Astrocyte (in vitro differentiated cells and primary cell): ENCODE measurements at regions not wholly inside any gene's neighbourhood (a gene's known extent, or its start where the extent isn't known, plus 50 kb on each side); places are given as distances from the start of the nearest gene placed in this dataset.
"Not testable (repeated sequence)": the region's sequence is repeated elsewhere in the genome, so short reads cannot be mapped to it uniquely, and the experiment has no call there.

Experiments used
- DNase-seq: peaks from one replicate; pipeline ENCODE4 v3.0.0-alpha.2; 2010; ENCODE audit warnings: low read depth
- FAIRE-seq: peaks from 2 replicates; lab custom pipeline; 2011; peaks lifted over from hg19 to GRCh38; lab: Jason Lieb, UNC
- H2AFZ ChIP-seq: 2 replicates; pipeline ENCODE4 v1.6.0; 2012; ENCODE audit warnings: low read depth, low read length, inconsistent platforms
- H3K27ac ChIP-seq: 2 replicates; pipeline ENCODE4 v1.5.1; 2011; ENCODE audit warnings: low read depth, low read length, inconsistent platforms
- H3K27me3 ChIP-seq: 2 replicates; pipeline ENCODE4 v1.6.0; 2011; ENCODE audit warnings: low read length, inconsistent platforms; ENCODE audit not compliant: insufficient read depth
- H3K36me3 ChIP-seq: 2 replicates; pipeline ENCODE4 v1.5.1; 2011; ENCODE audit warnings: low read length, inconsistent platforms; ENCODE audit not compliant: insufficient read depth
- H3K4me1 ChIP-seq: 2 replicates; pipeline ENCODE4 v1.5.1; 2011; ENCODE audit warnings: low read length, inconsistent platforms; ENCODE audit not compliant: insufficient read depth
- H3K4me2 ChIP-seq: 2 replicates; pipeline ENCODE4 v1.6.0; 2012; ENCODE audit warnings: low read length, inconsistent platforms
- H3K4me3 ChIP-seq: 2 replicates; pipeline ENCODE4 v1.5.1; 2011; ENCODE audit warnings: low read depth, mild to moderate bottlenecking, low read length, inconsistent platforms; ENCODE audit not compliant: insufficient read depth
- H3K79me2 ChIP-seq: 2 replicates; pipeline ENCODE4 v1.6.0; 2012; ENCODE audit warnings: mild to moderate bottlenecking, low read length, inconsistent platforms; ENCODE audit not compliant: insufficient read depth
- H3K9ac ChIP-seq: 2 replicates; pipeline ENCODE4 v1.6.0; 2012; ENCODE audit warnings: mild to moderate bottlenecking, low read length, inconsistent platforms
- H3K9me3 ChIP-seq: 2 replicates; pipeline ENCODE4 v1.5.1; 2012; ENCODE audit warnings: low read depth, mild to moderate bottlenecking, low read length, inconsistent platforms; ENCODE audit not compliant: insufficient read depth
- H4K20me1 ChIP-seq: 2 replicates; pipeline ENCODE4 v1.6.0; 2012; ENCODE audit warnings: low read length, inconsistent platforms; ENCODE audit not compliant: insufficient read depth
- H3K27ac Mint-ChIP-seq: one replicate; pipeline ENCODE4 v1.8.0; 2021; ENCODE audit warnings: mild to moderate bottlenecking, mixed read lengths; ENCODE audit not compliant: unreplicated experiment
- H3K27me3 Mint-ChIP-seq: one replicate; pipeline ENCODE4 v1.8.0; 2021; ENCODE audit warnings: low read depth, mixed read lengths; ENCODE audit not compliant: unreplicated experiment
- H3K36me3 Mint-ChIP-seq: one replicate; pipeline ENCODE4 v1.8.0; 2021; ENCODE audit warnings: low read depth, mixed read lengths; ENCODE audit not compliant: unreplicated experiment
- H3K4me1 Mint-ChIP-seq: one replicate; pipeline ENCODE4 v1.8.0; 2021; ENCODE audit warnings: low read depth, mixed read lengths; ENCODE audit not compliant: unreplicated experiment
- H3K4me3 Mint-ChIP-seq: one replicate; pipeline ENCODE4 v1.8.0; 2021; ENCODE audit warnings: mild to moderate bottlenecking, moderate library complexity, mixed read lengths; ENCODE audit not compliant: unreplicated experiment
- H3K9me3 Mint-ChIP-seq: one replicate; pipeline ENCODE4 v1.8.0; 2021; ENCODE audit warnings: mild to moderate bottlenecking, mixed read lengths; ENCODE audit not compliant: unreplicated experiment
- EZH2 ChIP-seq: IDR thresholded peaks from 2 replicates; pipeline ENCODE4 v1.6.1; 2012; ENCODE audit warnings: mild to moderate bottlenecking, low read length, inconsistent platforms; ENCODE audit not compliant: insufficient read depth
- TF ChIP-seq, protein P1 (sequence below): IDR thresholded peaks from 2 replicates; pipeline ENCODE4 v1.5.1; 2011; ENCODE audit warnings: low read depth, mild to moderate bottlenecking, inconsistent platforms, low read length, moderate library complexity; ENCODE audit not compliant: insufficient read depth

DNA sequence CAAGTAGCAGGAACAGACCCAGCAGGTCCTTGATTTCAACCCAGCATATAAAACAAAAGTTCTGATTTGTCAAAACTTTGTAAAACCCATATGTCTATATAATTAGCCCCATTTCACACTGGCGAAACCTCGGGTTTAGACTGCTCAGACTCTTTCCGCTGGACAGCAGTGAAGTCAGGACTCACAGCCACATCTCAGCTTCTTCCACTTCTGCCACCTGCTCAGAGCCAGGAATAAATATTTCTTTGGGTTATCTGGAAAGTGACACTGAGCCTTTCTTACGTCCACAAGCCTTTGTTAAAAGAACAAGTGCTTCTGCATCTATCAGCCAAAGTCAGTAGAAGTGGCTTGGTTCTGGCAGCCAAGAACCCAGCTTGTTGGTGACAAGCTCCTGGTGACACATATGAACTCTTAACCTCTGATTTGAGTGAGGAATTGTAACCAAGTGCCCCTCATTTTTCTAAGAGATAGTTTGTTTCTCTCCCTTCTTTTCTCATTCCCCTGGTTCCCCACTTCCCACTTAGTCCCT, 118.1 kb upstream of the CHD2 start:
- Histone ChIP-seq H3K9ac (no peak overlapping the region), H3K79me2 (no peaks in the 10 kb centered on the region), H3K4me3 (no peak overlapping the region), H3K27me3 (no peaks in the 10 kb centered on the region), H3K4me1 (no peaks in the 10 kb centered on the region), H2AFZ (no peak overlapping the region), H3K9me3 (no peaks in the 10 kb centered on the region), H4K20me1 (no peaks in the 10 kb centered on the region), H3K27ac (no peak overlapping the region), H3K4me2 (no peak overlapping the region), H3K36me3 (no peaks in the 10 kb centered on the region)
- no peaks in the 10 kb centered on the region for H3K27me3 Mint-ChIP-seq
- TF ChIP-seq EZH2 = no peak
- TF ChIP-seq, protein P1, sequence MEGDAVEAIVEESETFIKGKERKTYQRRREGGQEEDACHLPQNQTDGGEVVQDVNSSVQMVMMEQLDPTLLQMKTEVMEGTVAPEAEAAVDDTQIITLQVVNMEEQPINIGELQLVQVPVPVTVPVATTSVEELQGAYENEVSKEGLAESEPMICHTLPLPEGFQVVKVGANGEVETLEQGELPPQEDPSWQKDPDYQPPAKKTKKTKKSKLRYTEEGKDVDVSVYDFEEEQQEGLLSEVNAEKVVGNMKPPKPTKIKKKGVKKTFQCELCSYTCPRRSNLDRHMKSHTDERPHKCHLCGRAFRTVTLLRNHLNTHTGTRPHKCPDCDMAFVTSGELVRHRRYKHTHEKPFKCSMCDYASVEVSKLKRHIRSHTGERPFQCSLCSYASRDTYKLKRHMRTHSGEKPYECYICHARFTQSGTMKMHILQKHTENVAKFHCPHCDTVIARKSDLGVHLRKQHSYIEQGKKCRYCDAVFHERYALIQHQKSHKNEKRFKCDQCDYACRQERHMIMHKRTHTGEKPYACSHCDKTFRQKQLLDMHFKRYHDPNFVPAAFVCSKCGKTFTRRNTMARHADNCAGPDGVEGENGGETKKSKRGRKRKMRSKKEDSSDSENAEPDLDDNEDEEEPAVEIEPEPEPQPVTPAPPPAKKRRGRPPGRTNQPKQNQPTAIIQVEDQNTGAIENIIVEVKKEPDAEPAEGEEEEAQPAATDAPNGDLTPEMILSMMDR = no peak
- DNase-seq (no peak), FAIRE-seq (no peak)
- no peaks in the 10 kb centered on the region for H3K36me3 Mint-ChIP-seq
- H3K9me3 Mint-ChIP-seq = peaks cover 2% of the 10 kb centered on the region
- H3K4me3 Mint-ChIP-seq = no peak overlapping the region
- no peak overlapping the region for H3K27ac Mint-ChIP-seq
- peaks cover 4% of the 10 kb centered on the region for H3K4me1 Mint-ChIP-seq

DNA sequence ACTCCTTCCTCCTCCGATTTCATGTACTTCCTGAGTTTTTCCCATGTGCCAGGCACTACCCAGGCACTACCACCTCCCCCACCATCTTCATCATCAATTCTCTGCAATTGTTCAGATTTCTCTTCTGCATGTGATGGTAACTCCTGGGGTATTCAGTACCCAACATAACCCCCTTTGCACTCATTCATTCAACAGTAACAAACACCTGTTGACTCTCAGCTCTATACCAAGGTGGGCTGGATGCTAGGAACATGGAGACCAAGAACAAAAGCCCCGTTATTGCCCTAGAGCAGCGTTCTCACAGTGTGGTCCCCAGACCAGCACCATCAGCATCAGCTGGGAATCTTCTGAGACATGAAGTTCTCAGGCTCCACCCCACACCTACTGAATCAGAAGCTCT, 113.0 kb upstream of the CHD2 start:
- Histone ChIP-seq H3K4me3 (no peak overlapping the region), H3K36me3 (no peaks in the 10 kb centered on the region), H2AFZ (no peak overlapping the region), H3K4me1 (no peaks in the 10 kb centered on the region), H3K4me2 (no peak overlapping the region), H3K79me2 (no peaks in the 10 kb centered on the region), H3K9me3 (no peaks in the 10 kb centered on the region), H3K27me3 (no peaks in the 10 kb centered on the region), H3K9ac (no peak overlapping the region), H4K20me1 (no peaks in the 10 kb centered on the region), H3K27ac (no peak overlapping the region)
- no peak overlapping the region for H3K4me3 Mint-ChIP-seq
- TF ChIP-seq, protein P1 = no peak
- no peak for TF ChIP-seq EZH2
- peaks cover 4% of the 10 kb centered on the region for H3K36me3 Mint-ChIP-seq
- peaks cover 3% of the 10 kb centered on the region for H3K27me3 Mint-ChIP-seq
- no peak overlapping the region for H3K27ac Mint-ChIP-seq
- H3K4me1 Mint-ChIP-seq = no peaks in the 10 kb centered on the region
- H3K9me3 Mint-ChIP-seq = peaks cover 2% of the 10 kb centered on the region
- no peak for DNase-seq
- no peak for FAIRE-seq

DNA sequence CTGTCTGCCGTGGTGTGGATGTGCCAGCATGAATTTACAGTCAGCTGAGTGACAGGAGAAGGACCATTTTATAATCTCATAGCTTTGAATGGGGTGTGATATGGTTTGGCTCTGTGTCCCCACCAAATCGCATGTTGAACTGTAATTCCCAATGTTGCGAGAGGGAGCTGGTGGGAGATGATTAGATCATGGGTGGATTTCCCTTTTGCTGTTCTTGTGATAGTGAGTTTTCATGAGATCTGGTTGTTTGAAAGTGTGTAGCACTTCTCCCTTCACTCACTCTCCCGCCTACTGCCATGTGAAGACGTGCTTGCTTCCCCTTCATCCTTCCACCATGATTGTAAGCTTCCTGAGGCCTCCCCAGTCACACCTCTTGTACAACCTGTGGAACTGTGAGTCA, 111.9 kb upstream of the CHD2 start:
- H3K27me3 Mint-ChIP-seq = peaks cover 5% of the 10 kb centered on the region
- DNase-seq (no peak), FAIRE-seq (no peak)
- peaks cover 4% of the 10 kb centered on the region for H3K36me3 Mint-ChIP-seq
- TF ChIP-seq, protein P1 = no peak
- TF ChIP-seq EZH2 = no peak
- Histone ChIP-seq H3K27ac (no peak overlapping the region), H2AFZ (no peak overlapping the region), H3K27me3 (no peaks in the 10 kb centered on the region), H3K4me1 (no peaks in the 10 kb centered on the region), H3K4me2 (no peak overlapping the region), H3K79me2 (no peaks in the 10 kb centered on the region), H3K4me3 (no peak overlapping the region), H3K9me3 (no peaks in the 10 kb centered on the region), H3K36me3 (no peaks in the 10 kb centered on the region), H4K20me1 (no peaks in the 10 kb centered on the region), H3K9ac (no peak overlapping the region)
- H3K4me3 Mint-ChIP-seq = no peak overlapping the region
- H3K4me1 Mint-ChIP-seq = no peaks in the 10 kb centered on the region
- H3K9me3 Mint-ChIP-seq = peaks cover 2% of the 10 kb centered on the region
- H3K27ac Mint-ChIP-seq = no peak overlapping the region

DNA sequence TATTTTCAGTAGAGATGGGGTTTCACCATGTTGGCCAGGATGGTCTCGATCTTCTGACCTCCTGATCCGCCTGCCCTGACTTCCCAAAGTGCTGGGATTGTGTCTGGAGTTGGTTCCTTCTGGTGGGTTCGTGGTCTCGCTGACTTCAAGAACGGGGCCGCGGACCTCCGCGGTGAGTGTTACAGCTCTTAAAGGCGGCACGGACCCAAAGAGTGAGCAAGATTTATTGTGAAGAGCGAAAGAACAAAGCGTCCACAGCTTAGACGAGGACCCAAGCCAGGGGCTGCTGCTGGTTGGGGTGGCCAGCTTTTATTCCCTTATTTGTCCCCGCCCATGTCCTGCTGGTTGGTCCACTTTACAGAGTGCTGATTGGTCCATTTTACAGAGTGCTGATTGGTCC, 111.3 kb upstream of the CHD2 start:
- FAIRE-seq, H2AFZ ChIP-seq, H3K27ac ChIP-seq, H3K27me3 Mint-ChIP-seq, H3K36me3 Mint-ChIP-seq, H3K36me3 ChIP-seq, DNase-seq, H4K20me1 ChIP-seq, H3K9me3 ChIP-seq, H3K4me3 Mint-ChIP-seq, H3K4me1 Mint-ChIP-seq, H3K9me3 Mint-ChIP-seq, H3K9ac ChIP-seq, H3K27ac Mint-ChIP-seq, H3K27me3 ChIP-seq, H3K4me1 ChIP-seq, H3K79me2 ChIP-seq, H3K4me3 ChIP-seq, H3K4me2 ChIP-seq: not testable (repeated sequence)
